ENCODE measurements at regions not wholly inside any gene's neighbourhood (a gene's known extent, or its start where the extent isn't known, plus 50 kb on each side); places are given as distances from the start of the nearest gene placed in this dataset.

DNA sequence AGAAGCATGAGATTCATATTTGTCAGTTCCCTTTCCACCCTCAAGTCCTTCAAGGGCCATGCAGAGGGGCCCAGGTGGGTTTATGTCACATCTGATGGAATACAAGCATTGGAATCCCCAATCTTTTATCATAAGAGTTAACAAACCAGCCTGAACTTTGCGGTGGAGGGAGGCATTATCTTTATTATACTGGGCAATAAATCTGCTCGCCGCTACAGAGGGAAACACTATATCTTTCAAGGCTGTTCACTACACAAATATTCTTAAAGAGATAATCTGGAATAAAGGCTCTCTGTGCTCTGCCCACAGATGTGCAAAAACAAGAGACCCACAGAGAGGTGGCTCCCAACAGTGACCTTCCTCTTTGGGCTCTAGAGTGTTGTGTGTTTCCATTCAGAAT is 153.6 kb upstream of the PLEKHA5 start:
- DNase-seq, result no peak

DNA sequence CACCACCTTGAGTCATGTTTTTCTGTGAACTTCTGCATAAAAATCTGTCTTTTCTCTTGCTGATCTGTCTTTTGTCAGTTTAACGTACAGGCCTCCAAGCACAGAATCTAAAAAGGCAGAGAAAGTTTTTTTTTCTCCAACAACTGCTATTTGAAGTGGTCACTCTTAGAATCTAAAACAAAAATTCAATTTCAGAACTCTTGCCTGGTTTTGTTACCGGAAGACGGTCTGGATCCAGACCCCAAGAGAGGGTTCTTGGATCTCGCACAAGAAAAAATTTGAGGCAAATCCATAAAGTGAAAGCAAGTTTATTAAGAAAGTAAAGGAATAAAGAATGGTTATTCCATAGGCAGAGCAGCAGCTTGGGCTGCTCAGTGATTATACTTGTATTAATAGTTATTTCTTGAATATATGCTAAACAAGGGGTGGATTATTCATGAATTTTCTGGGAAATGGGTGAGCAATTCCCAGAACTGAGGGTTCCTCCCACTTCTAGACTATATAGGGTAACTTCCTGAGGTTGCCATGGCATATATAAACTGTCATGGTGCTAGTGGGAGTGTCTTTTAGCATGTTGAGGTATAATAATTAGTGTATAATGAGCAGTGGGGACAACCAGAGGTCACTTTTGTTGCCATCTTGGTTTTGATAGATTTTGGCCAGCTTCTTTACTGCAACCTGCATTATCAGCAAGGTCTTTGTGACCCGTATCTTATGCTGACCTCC is 150.0 kb upstream of the PLEKHA5 start:
- DNase-seq, result no peak

DNA sequence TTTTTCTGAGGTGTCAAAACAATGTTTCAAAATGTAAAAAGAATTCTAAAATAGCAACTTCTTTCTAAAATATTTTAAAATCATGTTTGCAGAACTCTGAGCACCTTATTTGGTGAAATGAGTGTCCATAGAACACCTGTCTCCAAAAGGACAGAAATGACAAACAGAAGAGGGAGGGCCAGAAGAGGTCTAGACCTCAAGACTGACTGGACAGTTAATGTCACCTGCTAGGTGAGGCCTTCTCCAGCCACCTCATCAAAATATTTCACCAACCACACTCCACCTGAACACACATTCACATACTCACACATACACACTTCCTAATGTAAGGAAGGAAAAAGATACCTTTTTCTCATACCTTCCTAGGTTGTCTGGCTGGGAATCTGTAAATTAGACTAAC is 147.8 kb upstream of the PLEKHA5 start:
- no peak for DNase-seq

DNA sequence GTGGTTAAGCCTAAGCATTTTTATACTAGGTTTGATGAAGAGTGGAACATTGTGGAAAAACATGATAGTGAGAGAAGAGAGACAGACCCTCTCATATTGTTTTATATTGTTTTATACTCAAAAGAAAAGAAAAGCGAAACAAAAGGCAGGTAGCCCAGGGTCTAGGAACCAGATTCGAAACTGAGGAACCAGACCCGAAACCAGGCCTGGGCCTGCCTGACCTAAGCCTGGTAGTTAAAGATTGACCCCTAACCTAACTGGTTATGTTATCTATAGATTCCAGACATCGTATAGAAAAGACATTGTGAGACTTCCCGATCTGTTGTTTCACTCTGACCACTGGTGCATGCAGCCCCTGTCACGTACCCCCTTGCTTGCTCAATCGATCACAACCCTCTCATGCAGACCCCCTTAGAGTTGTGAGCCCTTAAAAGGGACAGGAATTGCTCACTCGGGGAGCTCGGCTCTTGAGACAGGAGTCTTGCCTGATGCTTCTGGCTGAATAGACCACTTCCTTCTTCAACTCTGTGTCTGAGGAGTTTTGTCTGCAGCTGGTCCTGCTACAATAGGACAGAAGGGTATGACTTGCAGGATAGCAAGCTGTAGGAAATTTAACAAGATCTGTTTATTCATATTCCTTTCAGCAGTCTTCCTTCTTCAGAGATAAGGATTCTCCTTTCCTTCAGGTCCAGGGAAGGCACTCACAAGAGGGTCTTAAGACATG is 147.1 kb upstream of the PLEKHA5 start:
- DNase-seq, result no peak

DNA sequence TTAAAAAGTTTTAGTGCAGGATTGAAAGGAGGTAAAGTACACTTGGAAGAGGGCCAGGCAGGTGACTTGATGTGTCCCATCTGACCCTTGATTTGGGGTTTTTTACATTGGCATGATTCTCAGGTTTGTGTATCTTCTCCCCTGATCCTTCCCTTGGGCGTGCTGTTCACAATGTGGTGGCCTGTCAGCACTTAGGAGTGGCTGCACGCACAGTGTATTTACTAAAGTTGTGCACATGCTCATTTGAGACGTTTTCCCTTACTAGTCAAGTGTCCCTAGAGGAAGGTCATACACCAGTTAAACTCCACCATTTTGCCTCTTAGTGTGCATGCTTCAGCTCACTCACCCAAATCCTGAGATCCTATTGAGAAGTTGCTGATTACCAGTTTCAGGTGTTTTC is 145.7 kb upstream of the PLEKHA5 start:
- no peak for DNase-seq

DNA sequence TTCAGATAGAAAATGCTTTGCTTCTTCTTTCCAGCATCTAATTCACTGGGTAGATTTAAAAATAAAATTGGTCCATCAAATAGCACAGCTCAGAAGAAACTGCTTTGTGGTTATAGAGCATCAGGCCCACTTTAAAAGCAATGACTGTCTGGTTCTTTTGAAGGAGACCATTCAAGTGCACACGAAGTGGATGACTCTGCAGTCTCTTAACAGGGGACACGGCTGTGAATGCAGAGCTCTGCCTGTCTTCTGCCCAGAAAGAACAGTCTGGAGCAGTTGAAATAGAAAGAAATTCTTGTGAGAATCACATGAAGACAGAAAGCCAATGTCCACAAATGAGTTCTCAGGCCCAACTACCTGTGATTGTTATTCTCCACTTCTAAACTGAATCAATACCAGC is 138.7 kb upstream of the PLEKHA5 start:
- no peak for DNase-seq

DNA sequence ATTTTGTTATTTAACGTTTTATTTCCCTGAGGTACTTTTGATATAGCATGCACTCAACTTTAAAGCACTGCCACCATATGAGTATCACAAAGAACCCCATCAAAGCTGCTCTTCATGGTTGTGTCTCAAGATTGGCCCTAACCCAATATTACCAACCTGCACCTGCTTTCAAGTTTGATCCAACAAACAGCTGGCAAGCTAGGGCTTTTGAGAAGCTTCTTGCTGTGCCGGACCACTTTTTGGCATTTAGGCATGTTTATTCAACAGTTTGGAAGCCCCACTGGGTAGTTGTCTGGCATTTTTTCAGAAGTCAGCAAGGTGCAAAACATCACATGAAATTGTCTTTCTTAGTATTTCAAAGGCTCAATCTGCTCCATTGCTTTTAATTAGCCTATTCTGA is 137.2 kb upstream of the PLEKHA5 start:
- peak; percentile 96 for DNase-seq

DNA sequence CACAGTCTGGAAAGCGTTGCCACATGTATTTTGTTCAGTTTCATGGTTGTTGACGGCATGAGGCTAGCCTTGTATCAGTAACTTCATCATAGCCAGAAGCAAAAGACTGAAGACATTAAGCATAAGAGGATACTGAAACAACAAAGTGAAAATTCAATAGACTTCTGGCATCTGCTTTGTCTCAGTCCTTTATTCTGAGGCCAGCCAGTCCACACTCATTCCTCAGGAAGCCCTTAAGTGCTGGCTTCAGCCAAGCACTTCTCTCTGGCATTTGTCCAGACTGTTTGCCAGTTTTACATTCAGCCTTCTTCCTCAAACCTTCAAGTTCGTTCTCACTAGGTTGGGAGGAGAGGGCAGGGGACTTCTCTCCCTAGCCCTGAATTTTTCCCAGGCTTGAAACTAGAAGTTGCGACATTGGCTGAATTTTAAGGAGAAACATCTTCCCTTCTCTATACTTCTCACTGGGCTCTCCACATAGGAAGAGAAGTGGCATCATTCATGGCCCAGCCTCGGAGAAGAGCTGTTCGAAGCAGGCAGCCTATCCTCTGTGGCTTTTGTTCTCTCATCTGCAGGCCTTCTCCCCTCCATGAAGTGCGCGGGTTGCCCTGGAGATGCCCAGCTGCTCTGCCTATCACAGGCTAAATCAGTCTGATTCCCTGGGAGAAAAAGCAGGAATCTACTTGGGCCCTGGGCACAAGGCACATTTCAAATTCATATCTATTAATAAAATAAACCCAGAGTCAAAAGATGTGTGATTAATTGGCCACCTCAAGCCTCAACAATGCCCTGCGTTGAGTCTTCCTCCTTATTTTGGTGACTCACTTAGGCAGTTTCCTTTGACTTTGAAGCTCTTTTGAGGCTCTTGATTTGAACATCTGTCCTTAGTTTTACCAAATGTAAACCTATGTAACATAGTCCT is 130.9 kb upstream of the PLEKHA5 start:
- DNase-seq, result peak; percentile 5

DNA sequence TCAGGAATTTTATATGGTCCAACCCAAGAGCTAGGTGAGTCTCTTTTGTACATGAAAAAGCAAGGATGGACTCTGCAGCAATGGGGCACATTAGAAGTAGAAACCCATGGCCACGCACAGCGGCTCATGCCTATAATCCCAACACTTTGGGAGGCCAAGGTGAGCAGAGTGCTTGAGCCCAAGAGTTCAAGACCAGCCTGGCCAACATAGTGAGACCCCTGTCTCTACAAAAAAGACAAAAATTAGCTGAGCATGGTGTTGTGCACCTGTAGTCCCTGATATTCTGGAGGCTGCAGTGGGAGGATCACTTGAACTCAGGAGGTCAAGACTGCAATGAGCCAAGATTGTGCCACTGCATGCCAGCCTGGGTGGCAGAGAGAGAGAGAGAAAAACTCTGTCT is 128.7 kb upstream of the PLEKHA5 start:
- no peak for DNase-seq

DNA sequence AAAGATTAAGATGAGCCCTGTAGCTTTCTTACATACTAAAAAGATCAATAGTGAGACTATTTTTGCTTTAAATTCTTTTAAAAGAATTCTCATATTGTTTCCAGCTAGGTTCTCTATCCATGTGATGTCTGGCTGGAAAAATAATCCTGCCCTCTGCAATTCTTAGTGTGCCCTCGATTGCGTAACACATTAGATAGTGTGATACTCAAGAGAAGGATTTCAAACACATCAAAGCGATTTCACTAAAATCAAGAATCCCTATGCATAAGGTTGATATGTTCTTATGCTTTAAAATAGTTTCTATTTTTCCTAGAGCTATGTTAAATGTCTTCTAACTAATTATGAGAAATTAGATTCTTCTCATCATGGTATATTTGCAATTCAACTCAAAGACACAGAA is 127.3 kb upstream of the PLEKHA5 start:
- DNase-seq, result no peak

DNA sequence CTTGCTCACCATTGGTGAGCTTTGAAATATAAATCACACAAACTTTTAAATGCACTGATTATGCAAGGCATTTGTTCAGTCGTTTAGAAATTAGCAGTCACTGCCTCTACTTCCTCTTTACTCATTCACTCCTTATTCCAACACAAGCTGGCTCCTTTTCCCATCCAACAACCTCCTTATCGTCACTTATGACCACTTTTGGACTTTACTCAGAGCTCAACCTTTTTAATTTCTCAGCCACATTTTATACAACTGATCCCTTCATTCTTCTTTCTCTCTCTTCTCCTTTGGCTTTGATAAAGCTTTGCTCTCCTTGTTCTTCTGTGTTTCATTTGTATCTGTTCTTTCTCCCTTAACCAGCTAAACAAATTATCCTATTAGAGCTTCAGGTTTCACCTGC is 126.4 kb upstream of the PLEKHA5 start:
- DNase-seq, result no peak

DNA sequence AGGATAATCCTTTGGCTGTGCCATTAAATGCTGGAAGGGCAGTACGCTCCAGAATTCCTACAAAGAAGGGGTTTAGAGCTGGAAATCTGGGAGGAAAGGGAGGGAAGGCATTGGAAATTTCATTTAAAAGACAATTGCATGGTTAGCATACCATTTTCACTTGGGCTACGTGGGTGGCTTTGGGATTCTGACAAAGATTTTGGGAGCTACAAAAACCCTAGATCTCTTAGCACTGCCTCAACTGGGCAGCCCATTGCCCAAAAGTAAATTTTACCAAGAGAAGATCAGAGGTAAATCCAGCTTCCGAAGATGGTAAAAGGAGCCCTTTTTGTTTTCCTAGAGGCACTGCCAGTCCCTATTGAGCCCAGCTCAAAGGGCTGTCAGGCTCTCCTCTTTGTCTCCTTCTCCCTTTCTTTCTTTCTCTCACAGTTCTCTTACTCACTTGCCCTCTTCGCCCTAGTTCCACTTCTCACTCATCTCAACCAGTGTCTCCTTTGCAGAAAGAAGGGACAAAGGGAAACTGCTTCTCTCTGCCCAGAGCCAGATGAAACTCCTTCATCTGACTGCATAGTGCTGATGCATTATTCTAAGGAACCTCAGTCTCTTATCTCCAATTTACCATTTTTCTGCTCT is 125.4 kb upstream of the PLEKHA5 start:
- no peak for DNase-seq

DNA sequence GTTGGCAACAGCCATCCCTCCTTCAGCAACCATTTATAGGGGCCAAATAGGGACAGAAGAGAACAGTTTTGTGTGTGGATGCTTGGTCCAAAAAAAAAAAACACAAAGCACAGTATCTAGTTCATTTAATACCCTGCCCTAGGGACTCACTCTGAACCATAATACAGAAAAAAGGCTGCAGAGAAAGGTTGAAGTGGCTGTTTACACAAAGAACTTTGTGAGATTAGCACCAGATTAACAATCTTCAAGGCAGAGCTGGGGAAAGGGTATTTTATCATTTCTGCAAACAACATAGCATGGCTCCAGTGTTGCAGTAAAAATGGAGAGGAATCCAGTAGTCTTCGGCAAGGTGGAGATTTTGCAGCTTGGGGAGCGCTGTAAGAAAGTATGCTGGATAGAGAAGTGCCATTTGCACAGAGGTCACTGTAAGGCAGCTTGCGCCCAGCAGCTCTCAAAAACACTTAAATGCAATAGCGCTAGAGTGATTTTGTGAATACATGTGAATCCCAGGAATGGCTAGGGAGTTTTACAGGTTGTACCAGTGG is 124.2 kb upstream of the PLEKHA5 start:
- DNase-seq, result no peak

DNA sequence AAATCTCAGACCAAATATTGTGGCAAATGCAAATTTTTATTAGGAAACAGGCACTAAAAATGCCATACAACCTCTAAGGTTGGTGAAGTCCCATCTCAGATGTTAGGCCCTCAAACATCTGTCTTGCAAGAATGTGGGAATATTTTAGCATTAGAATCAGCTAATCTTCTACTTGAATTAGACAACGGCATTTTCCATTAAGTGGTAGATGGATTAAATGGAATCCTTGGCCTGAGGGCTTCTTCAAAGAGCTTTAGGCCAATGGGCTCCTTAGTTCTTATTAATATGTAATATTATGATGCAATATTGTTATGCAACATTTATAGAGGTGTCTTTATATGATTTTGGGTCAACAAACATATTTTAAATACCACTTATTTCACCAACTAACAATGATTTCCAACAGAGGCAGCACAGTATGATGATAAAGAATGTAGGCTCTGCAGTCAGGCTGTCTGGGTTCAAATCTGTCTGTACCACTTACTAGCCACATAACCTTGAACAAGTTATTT is 122.9 kb upstream of the PLEKHA5 start:
- DNase-seq, result no peak

DNA sequence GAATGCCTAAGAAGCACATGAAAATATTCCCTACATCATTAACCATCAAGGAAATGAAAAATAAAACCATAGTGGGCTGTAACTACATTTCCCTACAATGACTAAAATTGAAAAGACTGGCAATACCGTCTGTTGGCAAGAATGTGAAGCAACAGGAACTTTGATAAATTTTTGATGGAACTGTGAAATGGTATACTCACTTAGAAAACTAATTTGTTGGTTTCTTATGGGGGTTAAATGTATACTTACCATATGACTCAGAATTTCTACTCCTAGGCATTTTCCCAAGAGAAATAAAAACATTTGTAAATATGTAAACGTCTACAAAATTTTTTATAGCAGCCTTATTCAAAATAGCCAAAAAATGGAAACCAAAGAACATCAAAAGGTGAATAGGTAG is 121.4 kb upstream of the PLEKHA5 start:
- no peak for DNase-seq

DNA sequence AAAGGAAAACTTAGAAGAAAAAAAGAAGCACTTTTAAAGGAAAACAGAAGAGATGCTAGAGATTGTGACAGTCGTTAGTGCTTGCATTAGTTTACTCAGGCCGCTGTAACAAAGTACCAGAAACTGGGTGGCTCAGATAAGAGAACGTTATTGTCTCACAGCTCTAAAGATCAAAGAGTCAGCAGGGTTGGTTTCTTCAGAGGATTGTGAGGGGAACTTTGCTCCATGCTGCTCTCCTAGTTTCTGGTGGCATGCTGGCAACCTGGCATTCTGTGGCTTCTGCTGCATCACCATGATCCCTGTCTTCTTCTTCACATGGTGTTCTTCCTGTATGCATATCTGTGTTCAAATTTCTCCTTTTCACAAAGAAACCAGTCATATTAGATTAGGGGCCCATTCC is 119.4 kb upstream of the PLEKHA5 start:
- DNase-seq, result no peak

DNA sequence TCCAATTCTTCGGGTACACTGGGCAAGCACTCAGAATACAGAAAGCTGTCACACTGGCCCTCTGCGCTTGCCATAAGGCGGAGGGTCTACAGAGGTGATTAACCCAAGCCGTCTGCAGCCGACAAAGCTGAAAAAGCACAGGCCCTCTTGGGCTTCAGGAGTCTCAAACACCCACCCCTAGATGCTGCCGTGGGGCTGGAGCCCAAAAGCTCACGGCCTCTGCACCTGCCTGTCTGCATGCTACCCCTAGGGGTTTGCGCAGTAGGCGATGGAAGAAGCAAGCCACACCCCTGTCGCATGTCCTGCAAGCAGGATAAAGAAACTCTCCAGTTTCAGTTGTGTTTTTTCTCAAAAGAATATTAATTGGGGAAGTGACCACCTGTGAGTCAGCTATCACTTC is 118.8 kb upstream of the PLEKHA5 start:
- DNase-seq, result no peak

DNA sequence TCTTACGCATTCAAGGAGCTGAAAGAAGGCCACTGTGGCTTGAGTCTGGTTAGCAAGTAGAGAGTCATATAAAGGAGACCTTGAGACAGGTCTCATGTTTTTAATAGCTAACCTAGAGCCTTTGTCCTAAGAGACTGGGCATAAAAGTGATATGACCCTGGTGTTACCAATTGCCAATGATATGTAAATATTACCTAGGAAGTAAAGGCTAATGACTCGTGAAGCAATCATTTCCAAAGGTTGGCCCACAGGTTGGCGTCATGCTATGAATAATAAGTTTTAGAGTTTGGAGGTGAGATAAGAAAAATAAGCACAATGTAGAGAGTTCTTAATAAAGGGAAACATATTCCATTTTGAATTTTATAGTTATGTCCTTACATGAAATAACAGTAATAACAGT is 116.6 kb upstream of the PLEKHA5 start:
- no peak for DNase-seq

DNA sequence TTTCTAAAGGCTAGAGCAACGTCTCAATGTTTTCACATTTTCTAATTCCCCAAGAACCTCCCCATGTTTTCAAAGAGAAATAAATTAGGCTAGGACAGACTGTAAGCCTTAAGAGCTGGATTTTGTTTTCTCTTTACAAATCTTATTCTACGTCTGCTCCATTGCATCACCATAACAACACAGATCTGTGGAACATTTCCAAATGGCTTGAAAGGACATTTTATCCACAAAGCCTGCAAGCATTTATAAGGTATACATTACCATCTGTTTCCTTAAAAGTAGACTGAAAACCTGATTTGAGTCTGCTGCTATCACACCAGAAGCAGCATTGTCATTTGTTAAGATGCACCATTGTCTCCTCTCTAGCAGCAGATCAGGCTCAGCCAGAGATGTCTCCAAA is 115.3 kb upstream of the PLEKHA5 start:
- DNase-seq, result peak; percentile 11

DNA sequence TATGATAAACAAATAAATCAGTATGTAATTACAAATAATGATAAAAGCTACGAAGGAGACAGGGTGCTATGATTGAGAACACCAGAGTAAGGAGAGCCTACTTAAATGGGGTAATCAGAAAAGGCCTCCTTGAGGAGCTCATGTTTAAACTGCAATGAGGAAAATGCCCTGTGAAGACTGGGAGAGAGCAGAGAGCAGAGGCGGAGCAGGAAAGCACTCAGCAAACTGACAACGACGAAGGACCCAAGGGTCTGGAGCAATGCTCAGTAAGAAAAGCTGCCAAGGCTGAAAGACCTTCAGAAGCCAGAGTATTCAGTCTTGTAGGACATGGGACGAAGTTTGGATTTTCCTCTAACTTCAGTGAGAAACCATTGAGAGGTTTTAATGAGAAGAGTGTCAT is 114.2 kb upstream of the PLEKHA5 start:
- DNase-seq, result no peak

DNA sequence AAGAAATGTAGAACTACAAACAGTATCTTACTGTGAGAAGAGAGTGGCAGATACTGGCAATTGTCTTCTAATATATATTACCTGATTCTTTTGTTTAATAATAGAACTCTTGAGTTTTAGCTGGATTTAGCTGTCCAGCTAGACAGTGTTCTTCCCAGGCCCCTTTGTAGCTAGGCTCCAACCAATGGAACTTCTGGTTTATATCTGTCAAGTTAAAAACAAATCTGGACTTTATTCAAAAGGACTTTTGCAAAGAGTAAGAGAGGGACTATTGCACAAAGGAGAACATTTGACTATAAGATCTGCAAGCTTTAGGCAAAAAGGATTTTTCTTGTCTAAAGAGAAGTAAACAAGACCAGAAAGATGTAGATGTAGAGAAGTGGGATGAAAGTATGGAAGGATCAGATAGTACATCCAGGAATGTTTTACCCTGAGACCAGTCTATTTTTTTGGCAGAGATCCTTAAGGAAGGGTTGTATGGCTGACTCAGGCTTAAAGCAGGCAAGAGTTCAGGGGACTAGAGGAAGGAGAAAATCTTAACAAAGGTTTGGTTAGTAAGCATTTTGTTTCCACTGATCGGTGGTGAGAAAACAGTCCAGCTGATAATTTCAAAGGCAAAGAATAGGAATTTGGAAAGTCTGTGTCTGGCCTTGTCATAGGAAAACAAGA is 111.1 kb upstream of the PLEKHA5 start:
- no peak for DNase-seq

DNA sequence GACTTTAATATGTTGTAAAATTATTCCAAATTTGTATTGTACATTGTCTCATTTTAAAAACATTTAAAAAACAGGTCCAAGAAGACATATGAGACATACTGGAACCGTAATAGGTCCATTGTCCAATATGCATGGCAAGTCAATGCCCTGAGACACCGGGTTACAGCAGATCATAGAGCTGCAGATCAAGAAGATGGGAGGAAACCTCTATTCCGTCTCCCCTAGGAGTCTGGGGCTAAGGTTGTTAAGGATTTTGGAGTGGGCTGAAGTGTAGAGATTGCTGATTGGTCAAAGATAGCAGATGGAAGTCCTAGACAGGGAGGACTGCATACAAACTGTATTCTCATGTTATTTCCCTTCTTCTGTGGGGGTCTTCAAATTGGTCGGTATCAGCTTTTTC is 108.3 kb upstream of the PLEKHA5 start:
- no peak for DNase-seq
